ENCODE measurements at regions not wholly inside any gene's neighbourhood (a gene's known extent, or its start where the extent isn't known, plus 50 kb on each side); places are given as distances from the start of the nearest gene placed in this dataset.

GRCh38 chr2:128578406-128579390, 260.0 kb upstream of the HS6ST1 start:
- no peak for DNase-seq (ENCODE audit: extremely low read depth in 1 of 4, low spot score in 3 of 4)
- Histone ChIP-seq H3K79me2 (ENCODE audit: control insufficient read depth, insufficient read depth, low read length) (no peaks in the 10 kb centered on the region), H3K4me3 (no peak overlapping the region), H3K9ac (ENCODE audit: insufficient read depth in 1 of 2, low read depth in 2 of 2, low read length in 2 of 2) (no peak overlapping the region), H2AFZ (ENCODE audit: low read depth, low read length) (no peak overlapping the region), H3K36me3 (ENCODE audit: control insufficient read depth, insufficient read depth, low read length) (no peaks in the 10 kb centered on the region), H3K9me3 (replicated peaks; ENCODE audit: control insufficient read depth, insufficient read depth, low read depth, low read length) (no peaks in the 10 kb centered on the region), H4K20me1 (replicated peaks; ENCODE audit: control insufficient read depth, insufficient read depth, low read length) (no peaks in the 10 kb centered on the region), H3K4me1 (replicated peaks in 1 of 2; ENCODE audit: control insufficient read depth in 2 of 2, insufficient read depth in 2 of 2, low read length in 2 of 2) (no peaks in the 10 kb centered on the region), H3K27me3 (ENCODE audit: control insufficient read depth in 2 of 2, insufficient read depth in 2 of 2, low read length in 2 of 2) (peaks cover 2 to 36% of the 10 kb centered on the region in 2 experiments), H3K9me1 (ENCODE audit: control insufficient read depth, insufficient read depth, low read length) (no peaks in the 10 kb centered on the region), H3K4me2 (ENCODE audit: insufficient read depth, low read length) (no peak overlapping the region), H3K27ac (ENCODE audit: extremely low read depth, low read depth, low read length) (no peak overlapping the region)
- in situ Hi-C loops (cut with MboI) (no loop called here), intact Hi-C loops (cut with micrococcal nuclease) (no loop called here)
- BruUV-seq (replicated peaks): no TSS peak
- WGBS (ENCODE audit: insufficient coverage, low coverage, missing lambda C conversion rate): under 1% methylated on average over 10 of the region's 10 CpGs
- no peak; the same call in 2 of the 3 replicates for ATAC-seq
- ChIA-PET CTCF (ENCODE audit: low intra/inter-chr PET ratio) (no interaction called here), POLR2A (no interaction called here)
- no peak for FAIRE-seq
- TF ChIP-seq BRF1 (IDR thresholded peaks at IDR 0.05; ENCODE audit: borderline replicate concordance, extremely low read depth, insufficient read length): no peak
- TF ChIP-seq TFE3 (CRISPR knock-in tag; IDR thresholded peaks at IDR 0.05): peak; percentile 52
